ENCODE measurements at regions not wholly inside any gene's neighbourhood (a gene's known extent, or its start where the extent isn't known, plus 50 kb on each side); places are given as distances from the start of the nearest gene placed in this dataset.

DNA sequence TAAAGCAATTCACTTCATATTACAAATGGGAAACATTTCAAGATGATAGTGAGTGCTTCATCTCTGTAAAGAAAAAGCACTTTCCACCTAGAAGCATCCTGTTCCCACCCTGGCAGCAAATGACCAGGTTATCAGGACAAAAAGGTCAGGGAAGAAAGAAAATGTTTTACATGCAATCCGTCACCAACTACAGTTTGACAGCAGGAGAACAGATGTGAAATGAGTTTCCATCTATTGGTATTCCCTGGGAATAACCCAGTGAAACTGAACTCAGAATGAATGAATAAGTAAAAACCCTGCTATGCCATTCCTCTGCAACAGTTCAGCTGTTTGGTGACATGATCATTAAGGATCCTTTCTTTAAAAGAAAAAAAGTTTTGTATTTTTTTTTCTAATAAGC lies 67.6 kb downstream of the HTR1A start:
- DNase-seq (ENCODE audit: low read depth in 4 of 4, low spot score in 2 of 4) = no peak

DNA sequence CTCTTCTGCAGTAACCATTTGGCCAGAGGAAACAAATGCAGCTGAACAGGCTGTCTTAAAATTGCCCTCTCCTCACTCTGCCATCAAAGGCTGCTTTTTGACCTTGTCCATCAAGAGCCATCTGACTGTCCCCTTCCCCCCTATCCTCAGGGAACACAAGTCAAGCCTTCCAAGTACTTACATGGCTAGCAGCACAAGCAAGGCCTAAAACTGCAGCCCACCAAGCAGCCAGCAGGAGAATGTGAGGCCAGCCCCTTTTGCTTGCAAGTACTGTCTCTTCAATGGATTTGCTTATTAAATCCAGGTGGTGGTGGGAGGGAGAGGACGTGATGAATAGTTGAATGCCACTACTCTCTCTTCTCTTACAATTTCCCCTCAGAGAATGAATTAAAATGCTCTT lies 83.5 kb downstream of the HTR1A start:
- no peak for DNase-seq (ENCODE audit: low read depth in 4 of 4, low spot score in 2 of 4)

DNA sequence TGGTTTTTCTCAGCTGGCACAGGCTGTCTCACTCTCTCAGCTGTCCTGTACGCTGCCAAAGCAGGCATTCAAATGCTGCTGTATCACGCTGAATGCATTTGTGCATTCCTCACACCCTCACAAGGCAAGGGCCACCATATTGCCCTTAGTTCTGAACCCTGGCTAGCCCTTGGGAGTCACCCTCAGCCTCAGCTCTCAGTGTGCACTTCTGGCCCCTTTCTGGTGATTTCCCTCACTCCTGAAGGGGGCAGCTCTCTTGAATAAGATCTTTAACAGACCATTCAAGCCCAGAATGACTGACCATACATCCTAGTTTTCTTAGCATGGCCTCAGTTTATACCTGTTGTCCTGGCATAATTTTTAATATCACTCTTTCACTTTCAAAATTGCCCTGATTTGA lies 84.3 kb downstream of the HTR1A start:
- no peak for DNase-seq (ENCODE audit: low read depth in 4 of 4, low spot score in 2 of 4)

DNA sequence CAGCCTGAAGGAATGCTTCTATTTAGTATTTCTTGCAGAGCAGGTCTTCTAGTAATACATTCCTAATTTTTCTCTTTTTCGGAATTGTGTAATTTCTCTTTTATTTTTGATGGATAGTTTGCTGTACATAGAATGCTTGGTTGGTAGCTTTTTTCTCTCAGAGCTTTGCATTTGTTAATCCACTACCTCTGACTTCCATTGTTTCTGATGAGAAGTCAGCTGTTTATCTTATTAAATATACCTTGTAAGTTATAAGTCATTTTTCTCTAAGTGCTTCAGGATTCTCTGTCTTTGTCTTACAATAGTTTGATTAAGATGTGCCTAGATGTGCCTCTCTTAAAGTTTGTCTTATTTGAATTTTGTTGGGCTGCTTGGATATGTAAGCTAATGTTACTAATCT lies 101.9 kb downstream of the HTR1A start:
- DNase-seq (ENCODE audit: low read depth in 4 of 4, low spot score in 2 of 4) = no peak

DNA sequence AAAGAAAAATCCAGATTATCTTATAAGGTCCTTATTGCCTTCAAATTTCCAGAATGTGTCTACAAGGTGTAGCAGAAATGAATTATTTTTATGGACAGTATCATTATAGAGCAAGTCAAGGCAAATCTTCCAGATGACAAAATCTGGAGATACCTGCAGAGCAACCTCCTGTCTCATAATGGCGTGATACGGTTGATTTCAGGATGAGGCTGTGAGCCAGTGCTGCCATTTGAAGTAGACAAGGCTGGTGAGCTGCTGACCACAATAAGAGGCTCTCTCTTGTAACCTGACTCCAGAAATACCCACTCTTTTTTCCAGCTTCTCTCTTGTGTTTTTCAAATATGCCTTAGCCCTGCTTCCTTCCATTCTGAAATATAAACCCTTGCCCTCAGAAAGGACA lies 108.2 kb downstream of the HTR1A start:
- no peak for DNase-seq (ENCODE audit: low read depth in 4 of 4, low spot score in 2 of 4)

DNA sequence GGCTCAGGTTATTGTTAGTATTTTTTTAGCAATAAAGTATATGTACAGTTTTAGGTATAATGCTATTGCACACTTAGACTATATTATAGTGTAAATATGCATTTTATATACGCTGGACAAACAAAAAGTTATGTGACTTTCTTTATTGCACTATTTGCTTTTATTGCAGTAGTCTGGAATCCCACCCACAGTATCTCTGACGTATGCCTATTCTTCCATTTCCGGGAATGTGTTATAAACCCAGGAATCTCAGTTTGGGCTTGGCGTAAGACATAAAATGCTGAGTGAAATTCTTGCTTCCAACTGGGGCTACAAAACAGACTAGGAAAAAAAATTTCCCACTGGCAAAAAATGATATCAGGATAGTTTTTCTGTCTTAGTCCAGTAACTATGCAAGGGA lies 119.1 kb downstream of the HTR1A start:
- DNase-seq (ENCODE audit: low read depth in 4 of 4, low spot score in 2 of 4) = no peak

DNA sequence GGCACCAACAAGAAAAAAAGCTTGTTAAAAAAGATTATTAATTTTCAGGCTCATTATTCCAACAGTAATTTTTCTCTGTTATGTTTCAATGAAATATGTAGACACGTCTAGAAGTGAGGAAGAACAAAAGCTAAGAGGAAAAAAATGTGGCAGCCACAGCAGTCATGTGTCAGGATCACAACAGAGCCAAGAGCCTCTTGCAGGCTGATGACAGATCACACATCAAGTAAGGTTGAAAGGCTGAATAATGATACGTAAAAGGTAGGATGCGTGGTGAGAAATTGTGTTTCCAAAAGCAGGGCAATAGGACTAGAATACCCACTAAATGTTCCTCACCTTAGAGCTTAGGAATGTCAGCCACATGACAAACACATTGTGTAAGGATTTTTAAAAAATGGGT lies 124.8 kb downstream of the HTR1A start:
- DNase-seq (ENCODE audit: low read depth in 4 of 4, low spot score in 2 of 4) = no peak

DNA sequence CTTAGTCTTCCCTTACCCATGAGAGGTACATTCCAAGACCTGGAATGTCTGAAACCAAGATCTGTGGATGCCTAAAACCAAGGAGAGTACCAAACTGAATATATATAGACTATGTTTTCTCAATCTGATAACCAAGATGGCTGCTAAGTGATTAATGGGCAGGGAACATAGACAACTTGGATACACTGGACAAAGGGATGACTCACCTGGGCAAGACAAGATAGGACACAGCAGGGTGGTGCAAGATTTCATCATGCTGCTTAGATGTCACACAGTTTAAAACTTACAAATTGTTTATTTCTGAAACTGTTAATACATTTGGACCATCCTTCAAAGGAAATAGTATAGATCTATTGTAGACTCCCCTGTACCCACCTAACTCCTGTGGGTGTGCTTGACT lies 130.9 kb downstream of the HTR1A start:
- DNase-seq (ENCODE audit: low read depth in 4 of 4, low spot score in 2 of 4) = no peak

DNA sequence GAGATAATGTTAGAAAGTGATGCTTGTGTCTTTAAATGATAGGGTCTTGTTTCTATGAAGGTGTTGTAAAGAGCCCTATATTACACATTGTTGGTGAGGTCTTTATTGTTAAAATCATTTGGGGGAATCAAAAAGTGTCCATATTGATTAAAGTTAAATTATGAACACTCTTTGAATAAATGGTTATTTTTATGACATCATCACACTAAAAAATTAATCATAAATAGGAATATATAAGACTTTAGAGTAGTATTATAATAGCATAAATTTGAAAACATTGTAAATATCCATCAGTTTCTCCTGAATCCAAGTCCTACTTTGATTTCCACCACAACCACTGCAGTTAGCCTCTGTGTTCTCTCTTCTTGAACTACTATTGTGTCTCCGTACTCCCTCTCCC lies 136.3 kb downstream of the HTR1A start:
- DNase-seq (ENCODE audit: low read depth in 4 of 4, low spot score in 2 of 4) = no peak

DNA sequence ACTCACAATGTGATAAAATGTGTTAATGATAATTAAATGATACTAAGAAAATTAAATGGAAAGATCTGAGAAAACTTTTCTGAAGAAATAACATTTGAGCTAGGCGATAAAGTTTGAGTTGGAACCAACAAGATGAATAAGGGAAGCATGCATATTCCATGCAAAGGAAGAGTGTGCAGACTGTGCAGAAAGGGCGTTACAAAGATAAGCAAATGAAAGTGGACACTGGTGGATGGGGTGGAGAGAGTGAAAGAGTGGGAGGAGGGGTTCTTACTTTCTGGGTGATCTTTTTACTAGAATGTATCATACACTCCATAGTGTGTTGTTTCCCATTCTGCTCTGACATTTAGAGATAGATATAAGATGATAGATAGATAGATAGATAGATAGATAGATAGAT lies 138.7 kb downstream of the HTR1A start:
- DNase-seq (ENCODE audit: low read depth in 4 of 4, low spot score in 2 of 4) = no peak

DNA sequence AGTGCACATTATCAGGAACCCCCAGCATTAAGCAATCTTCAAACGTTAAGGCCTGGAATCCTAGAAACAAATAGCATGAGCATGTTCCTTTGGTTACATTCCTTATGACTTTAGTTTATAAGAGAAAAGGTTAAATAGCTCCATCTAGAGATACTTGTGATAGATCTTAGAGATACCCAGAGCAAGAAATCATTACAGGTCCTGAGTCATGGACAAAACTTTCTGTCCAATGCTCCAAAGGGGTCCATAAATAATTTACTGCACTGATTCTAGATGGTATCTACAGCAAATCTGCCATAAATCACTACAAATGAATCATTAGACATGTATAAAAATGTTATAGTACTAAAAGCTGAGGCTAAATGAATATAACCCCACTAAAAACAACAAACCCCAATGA lies 139.6 kb downstream of the HTR1A start:
- DNase-seq (ENCODE audit: low read depth in 4 of 4, low spot score in 2 of 4) = no peak

DNA sequence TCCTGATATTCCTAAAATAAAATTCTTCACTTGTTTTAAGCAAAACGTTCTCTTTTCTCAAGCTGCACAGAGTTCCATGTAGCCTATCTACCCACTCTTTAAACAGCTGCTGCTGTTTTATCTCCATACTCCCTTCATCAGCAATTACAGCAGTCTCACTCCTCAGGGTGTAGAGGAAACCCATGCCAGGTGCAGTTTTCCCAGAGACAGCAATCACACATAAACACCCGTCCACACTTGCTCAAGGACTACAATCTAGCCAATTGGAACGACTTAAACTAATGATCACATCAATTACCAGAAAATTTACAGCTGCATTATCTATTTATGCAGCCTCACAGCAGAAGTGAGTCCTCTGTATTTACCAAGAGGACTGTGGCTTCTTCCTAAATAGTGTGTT lies 141.7 kb downstream of the HTR1A start:
- no peak for DNase-seq (ENCODE audit: low read depth in 4 of 4, low spot score in 2 of 4)

DNA sequence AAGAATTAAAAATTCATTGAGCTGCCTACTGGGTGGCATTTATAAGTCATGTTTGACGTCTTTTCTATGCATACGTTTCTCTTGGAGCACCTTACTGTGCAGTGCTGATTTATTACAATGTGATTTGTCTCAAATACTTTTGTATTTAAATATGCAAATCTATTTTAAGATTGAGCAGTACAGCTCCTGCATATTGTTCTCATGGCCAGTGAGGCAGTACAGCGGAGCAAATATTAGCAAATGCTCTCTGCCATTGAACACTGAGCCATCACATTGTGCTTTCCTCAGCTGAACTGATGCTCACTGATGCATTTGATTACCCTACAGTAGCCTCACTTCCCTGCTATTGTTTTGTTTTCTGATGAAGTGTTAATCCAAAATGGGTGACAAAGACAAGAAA lies 149.6 kb downstream of the HTR1A start:
- DNase-seq (ENCODE audit: low read depth in 4 of 4, low spot score in 2 of 4) = no peak

DNA sequence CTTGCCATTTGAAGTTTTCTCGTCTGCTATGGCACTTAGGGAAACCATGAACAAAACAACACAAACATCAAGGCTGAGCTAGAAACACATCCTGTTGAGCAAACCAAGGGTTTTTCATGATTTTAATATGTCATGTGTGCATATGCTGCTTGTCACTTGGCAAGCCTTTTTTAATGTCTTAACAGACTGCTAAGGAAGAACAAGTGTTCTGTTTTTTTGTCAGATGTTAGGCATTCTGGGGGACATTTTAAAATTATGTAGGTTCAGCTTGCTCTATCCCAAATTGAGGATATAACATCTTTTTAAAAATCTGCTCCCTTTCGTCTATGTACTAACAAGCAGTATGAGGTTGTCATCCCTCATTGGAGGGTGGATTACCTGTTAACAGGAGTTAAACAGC lies 150.3 kb downstream of the HTR1A start:
- no peak for DNase-seq (ENCODE audit: low read depth in 4 of 4, low spot score in 2 of 4)

DNA sequence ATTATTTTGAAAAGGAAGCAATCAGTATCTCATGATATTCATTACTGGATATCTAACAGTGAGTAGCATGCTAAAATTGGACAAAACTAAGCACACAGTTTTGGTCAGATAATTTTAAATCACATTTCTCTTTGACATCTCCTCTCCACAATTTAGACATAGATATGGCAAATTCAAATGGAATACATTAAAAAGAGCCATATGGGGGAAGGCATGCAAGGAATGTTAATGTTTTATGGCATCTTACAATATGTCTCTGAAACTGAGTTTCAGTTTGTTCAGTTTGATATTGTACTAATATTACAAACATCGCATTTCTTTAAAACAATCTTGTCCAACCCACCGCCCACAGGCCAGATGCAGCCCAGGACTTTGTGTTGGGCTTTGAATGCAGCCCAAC lies 151.0 kb downstream of the HTR1A start:
- no peak for DNase-seq (ENCODE audit: low read depth in 4 of 4, low spot score in 2 of 4)

DNA sequence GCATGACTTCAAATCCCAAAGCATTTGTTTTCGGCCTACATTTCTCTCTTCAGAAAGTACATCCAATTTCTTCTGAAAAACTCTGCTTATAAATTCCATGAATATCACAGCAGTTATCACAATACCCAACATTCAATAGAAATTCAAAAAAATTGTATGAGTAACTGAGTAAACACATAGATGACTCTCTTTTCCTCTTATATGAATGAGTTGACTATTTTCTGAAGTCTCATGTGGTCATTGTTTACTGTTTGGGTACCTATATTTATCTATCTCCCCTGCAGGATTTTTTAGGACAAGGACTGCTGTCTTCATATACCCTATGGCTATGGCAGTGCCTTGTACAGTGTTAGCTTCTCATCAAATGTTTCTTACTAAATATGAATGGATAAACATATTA lies 157.1 kb downstream of the HTR1A start:
- DNase-seq (ENCODE audit: low read depth in 4 of 4, low spot score in 2 of 4) = no peak

DNA sequence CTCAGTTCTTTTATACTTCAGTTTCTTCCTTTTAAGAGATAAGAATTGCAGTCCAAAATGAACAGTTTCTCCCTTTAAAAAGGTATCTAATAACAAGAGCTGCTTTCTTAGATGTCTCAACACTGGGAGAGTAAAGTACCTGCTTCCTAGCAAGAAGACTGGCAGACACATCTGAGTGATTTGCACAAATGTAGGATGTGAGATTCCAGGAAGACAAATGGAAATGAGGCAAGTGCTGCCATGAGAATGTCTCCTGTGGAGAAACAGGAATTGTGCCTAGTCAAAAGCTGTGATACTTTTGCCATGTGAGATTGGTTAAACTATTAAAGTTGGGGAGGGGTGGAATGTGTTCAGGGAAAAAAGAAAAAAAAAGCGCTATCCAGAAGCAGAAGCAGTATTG lies 159.1 kb downstream of the HTR1A start:
- no peak for DNase-seq (ENCODE audit: low read depth in 4 of 4, low spot score in 2 of 4)

DNA sequence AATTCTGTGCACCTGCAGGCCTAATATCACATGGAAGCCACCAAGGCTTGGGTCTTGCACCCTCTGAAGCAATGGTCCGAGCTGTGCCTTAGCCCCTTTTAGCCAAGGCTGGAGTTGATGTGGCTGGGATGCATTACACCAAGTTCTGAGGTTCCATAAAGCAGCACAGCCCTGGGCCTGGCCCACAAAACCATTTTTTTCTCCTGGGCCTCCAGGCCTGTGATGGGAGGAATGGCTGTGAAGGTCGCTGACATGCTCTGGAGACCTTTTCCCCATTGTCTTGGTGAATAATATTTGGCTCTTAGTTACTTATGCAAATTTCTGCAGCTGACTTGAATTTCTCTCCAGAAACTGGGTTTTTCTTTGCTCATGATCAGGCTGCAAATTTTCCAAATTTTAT lies 167.3 kb downstream of the HTR1A start:
- DNase-seq (ENCODE audit: low read depth in 4 of 4, low spot score in 2 of 4) = no peak

DNA sequence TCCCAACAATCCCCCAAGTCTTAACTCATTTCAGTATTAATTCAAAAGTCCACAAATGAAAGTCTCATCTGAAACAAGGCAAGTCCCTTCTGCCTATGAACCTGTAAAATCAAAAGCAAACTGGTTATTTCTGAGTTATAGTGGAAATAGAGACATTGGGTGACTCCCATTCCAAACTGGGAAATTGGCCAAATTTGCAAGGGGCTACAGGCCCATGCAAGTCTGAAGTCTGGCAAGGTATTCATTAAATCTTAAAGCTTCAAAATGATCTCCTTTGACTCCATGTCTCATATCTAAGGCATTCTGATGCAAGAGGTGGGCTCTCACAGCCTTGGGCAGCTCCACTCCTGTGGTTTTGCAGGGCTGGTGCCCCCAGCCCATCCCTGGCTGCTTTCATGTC lies 167.9 kb downstream of the HTR1A start:
- no peak for DNase-seq (ENCODE audit: low read depth in 4 of 4, low spot score in 2 of 4)

DNA sequence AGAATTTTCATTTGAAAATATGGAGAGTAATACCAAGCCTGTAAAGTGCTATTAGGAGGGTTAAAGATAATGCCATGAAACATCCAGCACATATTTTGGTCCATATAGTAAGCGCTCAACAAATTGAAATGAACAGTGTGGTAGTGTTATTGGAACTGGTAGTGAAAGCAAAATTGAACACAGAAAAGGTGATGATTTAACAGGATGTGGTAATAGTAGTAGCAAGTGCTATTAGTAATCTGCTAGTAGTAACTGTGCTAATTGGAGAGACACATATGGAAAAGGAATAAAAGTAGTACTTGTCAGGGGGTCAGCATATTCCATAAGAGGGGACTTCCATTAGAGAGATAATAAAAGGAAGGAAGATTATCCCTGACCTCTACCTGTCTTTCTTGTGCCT lies 187.3 kb downstream of the HTR1A start:
- no peak for DNase-seq (ENCODE audit: low read depth in 4 of 4, low spot score in 2 of 4)

DNA sequence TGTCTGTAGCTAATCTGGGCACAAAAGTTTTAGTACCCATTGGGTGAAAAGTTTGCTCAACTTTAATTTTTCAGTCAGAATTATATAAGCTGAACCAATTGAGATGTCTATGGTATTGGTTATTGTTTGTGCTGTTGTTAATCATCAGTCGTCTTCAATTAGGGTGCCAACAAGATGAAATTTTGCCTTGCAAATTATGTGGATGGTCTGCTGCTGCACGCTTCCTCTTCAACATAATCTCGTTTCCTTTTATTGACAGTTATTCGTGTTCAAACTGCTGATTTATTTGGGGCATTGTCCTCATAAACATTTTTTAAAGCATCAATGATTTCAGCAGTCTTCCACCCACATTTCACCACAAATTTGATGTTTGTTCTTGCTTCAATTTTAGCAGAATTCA lies 194.0 kb downstream of the HTR1A start:
- DNase-seq (ENCODE audit: low read depth in 4 of 4, low spot score in 2 of 4) = no peak

DNA sequence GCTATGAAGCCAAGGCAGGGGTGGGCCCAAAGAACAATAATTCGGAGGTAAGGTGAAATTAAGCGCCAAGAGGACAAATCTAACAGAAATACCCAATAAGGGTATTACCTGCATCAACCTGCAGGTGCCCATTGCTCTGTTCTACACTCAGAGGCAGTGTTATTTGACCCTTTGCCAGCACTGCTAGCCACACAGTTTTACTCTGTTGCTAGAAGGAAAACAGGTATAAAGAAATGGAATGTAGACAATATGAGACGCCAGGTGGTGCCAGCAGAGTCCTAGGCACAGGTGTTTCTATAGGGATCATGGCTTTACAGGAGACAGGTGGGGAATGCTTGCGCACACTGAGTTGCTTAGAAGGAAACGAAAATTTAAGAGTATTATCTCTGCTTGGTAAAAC lies 201.3 kb downstream of the HTR1A start:
- DNase-seq (ENCODE audit: low read depth in 4 of 4, low spot score in 2 of 4) = no peak

DNA sequence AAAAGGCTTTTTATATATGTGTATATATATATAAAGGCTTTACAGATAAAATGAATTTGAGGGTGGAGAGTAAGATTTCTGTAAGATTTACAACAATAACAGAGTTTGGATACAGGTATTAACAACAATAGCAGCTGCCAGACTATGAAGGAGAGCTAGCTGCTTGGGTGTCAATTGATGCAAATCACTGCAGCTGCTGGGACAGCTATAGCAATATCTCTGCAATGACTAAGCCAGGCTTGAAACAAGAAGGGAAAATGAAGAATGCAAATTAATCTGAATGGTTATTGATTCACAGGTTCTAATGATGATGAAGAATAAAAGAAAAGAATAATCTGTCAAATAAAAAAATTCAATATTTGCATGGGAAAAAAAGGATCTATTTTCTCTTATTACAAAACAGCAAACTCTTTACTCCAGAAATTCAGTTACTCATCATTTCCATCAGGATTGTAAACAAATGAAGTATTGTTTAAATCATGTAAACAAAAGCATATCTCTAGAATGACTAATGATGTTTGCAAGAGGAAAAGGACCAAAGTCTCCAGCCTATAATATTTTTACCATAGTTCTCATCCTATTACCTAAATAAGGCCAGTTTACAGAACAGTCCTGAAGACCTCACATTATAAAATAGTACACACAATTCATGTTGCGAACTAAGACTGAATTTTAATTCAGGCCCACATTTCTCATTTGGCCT lies 219.0 kb downstream of the HTR1A start:
- no peak for DNase-seq (ENCODE audit: low read depth in 4 of 4, low spot score in 2 of 4)

Measured in left renal cortex interstitium (tissue), 4 donors.